GM21367 (cell line): ENCODE measurements at regions not wholly inside any gene's neighbourhood (a gene's known extent, or its start where the extent isn't known, plus 50 kb on each side); places are given as distances from the start of the nearest gene placed in this dataset.

ENCODE experiments used
- ATAC-seq: cut with Tn5 transposase; IDR thresholded peaks from one replicate; pipeline ENCODE4 v1.9.1; 2021; ENCODE audit not compliant: unreplicated experiment

- ATAC-seq, result no peak
These were observed 75.1 kb upstream of the ZBED5 start for GRCh38 chr11:10932976-10933375.

GRCh38 chr11:10931761-10932670 is 74.2 kb upstream of the ZBED5 start:
- no peak for ATAC-seq

GRCh38 chr11:10930972-10931760 is 73.3 kb upstream of the ZBED5 start:
- no peak for ATAC-seq

- no peak for ATAC-seq
These were observed 72.5 kb upstream of the ZBED5 start for GRCh38 chr11:10930224-10930971.

GRCh38 chr11:10927538-10927937 is 69.7 kb upstream of the ZBED5 start:
- ATAC-seq, result no peak

GRCh38 chr11:10926801-10927211 is 69.0 kb upstream of the ZBED5 start:
- ATAC-seq, result no peak

GRCh38 chr11:10925149-10925926 is 67.5 kb upstream of the ZBED5 start:
- no peak for ATAC-seq

- ATAC-seq, result no peak
These were observed 66.0 kb upstream of the ZBED5 start for GRCh38 chr11:10923882-10924281.

- no peak for ATAC-seq
These were observed 65.0 kb upstream of the ZBED5 start for GRCh38 chr11:10922892-10923291.

GRCh38 chr11:10920875-10921274 is 63.0 kb upstream of the ZBED5 start:
- no peak for ATAC-seq

GRCh38 chr11:10920205-10920604 is 62.4 kb upstream of the ZBED5 start:
- ATAC-seq, result no peak

- no peak for ATAC-seq
These were observed 60.8 kb upstream of the ZBED5 start for GRCh38 chr11:10918698-10919097.

- no peak for ATAC-seq
These were observed 60.4 kb upstream of the ZBED5 start for GRCh38 chr11:10918275-10918674.

GRCh38 chr11:10917802-10918201 is 59.9 kb upstream of the ZBED5 start:
- ATAC-seq, result no peak

GRCh38 chr11:10916665-10917064 is 58.8 kb upstream of the ZBED5 start:
- ATAC-seq, result no peak

- no peak for ATAC-seq
These were observed 56.2 kb upstream of the ZBED5 start for GRCh38 chr11:10914050-10914449.

GRCh38 chr11:10913075-10913474 is 55.2 kb upstream of the ZBED5 start:
- no peak for ATAC-seq

- ATAC-seq, result no peak
These were observed 54.1 kb upstream of the ZBED5 start for GRCh38 chr11:10911907-10912306.

GRCh38 chr11:10909141-10909883 is 51.5 kb upstream of the ZBED5 start:
- ATAC-seq, result no peak
